ENCODE measurements at regions not wholly inside any gene's neighbourhood (a gene's known extent, or its start where the extent isn't known, plus 50 kb on each side); places are given as distances from the start of the nearest gene placed in this dataset.

- Histone ChIP-seq H3K36me3 (ENCODE audit: low read length) (no peaks in the 10 kb centered on the region), H3K27me3 (ENCODE audit: low read length) (no peaks in the 10 kb centered on the region), H3K4me2 (ENCODE audit: low read depth, low read length, poor library complexity, severe bottlenecking) (no peak overlapping the region), H3K4me3 (ENCODE audit: insufficient read depth, low read length, poor library complexity, severe bottlenecking) (no peak overlapping the region), H3K9me2 (replicated peaks; ENCODE audit: insufficient read depth, low read length) (no peaks in the 10 kb centered on the region), H3K9me3 (ENCODE audit: insufficient read depth, low read length) (no peaks in the 10 kb centered on the region), H3K27ac (ENCODE audit: low read depth, low read length) (no peak overlapping the region), H3K79me2 (ENCODE audit: insufficient read depth, low read length) (no peaks in the 10 kb centered on the region), H2AFZ (ENCODE audit: low read depth, low read length, severe bottlenecking) (no peak overlapping the region), H4K20me1 (ENCODE audit: low read depth, low read length) (no peaks in the 10 kb centered on the region), H3K9ac (ENCODE audit: low read length) (no peak overlapping the region), H3F3A (ENCODE audit: insufficient read depth) (no peaks in the 10 kb centered on the region)
- TF ChIP-seq EZH2phosphoT487 (conservative IDR thresholded peaks at IDR 0.05; ENCODE audit: low read length): no peak
Observed at GRCh38 chr10:64007157-64007556, 486.0 kb downstream of the REEP3 start.

- Histone ChIP-seq H4K20me1 (ENCODE audit: low read depth, low read length) (no peaks in the 10 kb centered on the region), H3K9me2 (replicated peaks; ENCODE audit: insufficient read depth, low read length) (no peaks in the 10 kb centered on the region), H3K4me2 (ENCODE audit: low read depth, low read length, poor library complexity, severe bottlenecking) (no peak overlapping the region), H3K9ac (ENCODE audit: low read length) (no peak overlapping the region), H3K79me2 (ENCODE audit: insufficient read depth, low read length) (no peaks in the 10 kb centered on the region), H3K27me3 (ENCODE audit: low read length) (no peaks in the 10 kb centered on the region), H3K27ac (ENCODE audit: low read depth, low read length) (no peak overlapping the region), H2AFZ (ENCODE audit: low read depth, low read length, severe bottlenecking) (no peak overlapping the region), H3K4me3 (ENCODE audit: insufficient read depth, low read length, poor library complexity, severe bottlenecking) (no peak overlapping the region), H3K36me3 (ENCODE audit: low read length) (no peaks in the 10 kb centered on the region), H3F3A (ENCODE audit: insufficient read depth) (no peaks in the 10 kb centered on the region), H3K9me3 (ENCODE audit: insufficient read depth, low read length) (no peaks in the 10 kb centered on the region)
- no peak for TF ChIP-seq CTCF (IDR thresholded peaks at IDR 0.05; ENCODE audit: insufficient read depth, low read length, poor library complexity, severe bottlenecking)
- no peak for TF ChIP-seq EZH2phosphoT487 (conservative IDR thresholded peaks at IDR 0.05; ENCODE audit: low read length)
Observed at GRCh38 chr10:64010711-64011110, 489.5 kb downstream of the REEP3 start.

- no peak overlapping the region for H3K9ac ChIP-seq (ENCODE audit: low read length)
- TF ChIP-seq CTCF (IDR thresholded peaks at IDR 0.05; ENCODE audit: insufficient read depth, low read length, poor library complexity, severe bottlenecking) (no peak), EZH2phosphoT487 (conservative IDR thresholded peaks at IDR 0.05; ENCODE audit: low read length) (no peak)
- no peaks in the 10 kb centered on the region for H3K9me2 ChIP-seq (replicated peaks; ENCODE audit: insufficient read depth, low read length)
Observed at GRCh38 chr10:64011912-64012714, 490.9 kb downstream of the REEP3 start.

GRCh38 chr10:64014281-64014680, 493.1 kb downstream of the REEP3 start:
- Histone ChIP-seq H3K79me2 (ENCODE audit: insufficient read depth, low read length) (no peaks in the 10 kb centered on the region), H4K20me1 (ENCODE audit: low read depth, low read length) (no peaks in the 10 kb centered on the region), H3K9ac (ENCODE audit: low read length) (no peak overlapping the region), H3K27me3 (ENCODE audit: low read length) (no peaks in the 10 kb centered on the region), H3K9me3 (ENCODE audit: insufficient read depth, low read length) (no peaks in the 10 kb centered on the region), H2AFZ (ENCODE audit: low read depth, low read length, severe bottlenecking) (no peak overlapping the region), H3K27ac (ENCODE audit: low read depth, low read length) (no peak overlapping the region), H3K4me2 (ENCODE audit: low read depth, low read length, poor library complexity, severe bottlenecking) (no peak overlapping the region), H3K9me2 (replicated peaks; ENCODE audit: insufficient read depth, low read length) (no peaks in the 10 kb centered on the region), H3K4me3 (ENCODE audit: insufficient read depth, low read length, poor library complexity, severe bottlenecking) (no peak overlapping the region), H3F3A (ENCODE audit: insufficient read depth) (no peaks in the 10 kb centered on the region), H3K36me3 (ENCODE audit: low read length) (no peaks in the 10 kb centered on the region)
- no peak for TF ChIP-seq CTCF (IDR thresholded peaks at IDR 0.05; ENCODE audit: insufficient read depth, low read length, poor library complexity, severe bottlenecking)
- TF ChIP-seq EZH2phosphoT487 (conservative IDR thresholded peaks at IDR 0.05; ENCODE audit: low read length): no peak

More at GRCh38 chr10:64011912-64012714, 490.9 kb downstream of the REEP3 start:
- H3K79me2 ChIP-seq (ENCODE audit: insufficient read depth, low read length): no peaks in the 10 kb centered on the region
- no peak overlapping the region for H3K4me2 ChIP-seq (ENCODE audit: low read depth, low read length, poor library complexity, severe bottlenecking)
- no peaks in the 10 kb centered on the region for H3K9me3 ChIP-seq (ENCODE audit: insufficient read depth, low read length)
- H3K36me3 ChIP-seq (ENCODE audit: low read length): no peaks in the 10 kb centered on the region
- H2AFZ ChIP-seq (ENCODE audit: low read depth, low read length, severe bottlenecking): no peak overlapping the region
- H4K20me1 ChIP-seq (ENCODE audit: low read depth, low read length): no peaks in the 10 kb centered on the region
- no peak overlapping the region for H3K27ac ChIP-seq (ENCODE audit: low read depth, low read length)
- no peaks in the 10 kb centered on the region for H3K27me3 ChIP-seq (ENCODE audit: low read length)
- no peak overlapping the region for H3K4me3 ChIP-seq (ENCODE audit: insufficient read depth, low read length, poor library complexity, severe bottlenecking)
- H3F3A ChIP-seq (ENCODE audit: insufficient read depth): no peaks in the 10 kb centered on the region
